IMR-90 (cell line): ENCODE measurements at regions not wholly inside any gene's neighbourhood (a gene's known extent, or its start where the extent isn't known, plus 50 kb on each side); places are given as distances from the start of the nearest gene placed in this dataset.

Source experiments
- ATAC-seq: fragments of 200-7000 bp; cut with Tn5 transposase; 2 replicates; pipeline ENCODE4 v1.9.1; 2020; ENCODE audit warnings: low read depth, mild to moderate bottlenecking, moderate library complexity
- BruUV-seq: library from RNA; stranded (reverse); fragments of 400-500 nt; replicated peaks from 2 replicates; lab custom pipeline; 2021; lab: Mats Ljungman, UMichigan
- CTCF ChIA-PET: fragments of 300-600 bp; formaldehyde crosslinking; extraction: SDS; loops from one replicate; lab custom pipeline; 2021; ENCODE audit warnings: antibody characterized with exemption; lab: Yijun Ruan, JAX
- POLR2A ChIA-PET: fragments of 300-600 bp; sonication (Branson Sonifier 250); formaldehyde crosslinking; loops from one replicate; lab custom pipeline; 2022; ENCODE audit warnings: antibody characterized with exemption; ENCODE audit not compliant: unreplicated experiment; lab: Charles Lee
- DNase-seq: peaks from one replicate; pipeline ENCODE4 v3.0.0; 2013
- H2AFZ ChIP-seq: replicated peaks from 2 replicates; pipeline ENCODE3; 2013; ENCODE audit warnings: low read length, mild to moderate bottlenecking; ENCODE audit not compliant: poor library complexity
- H2AK5ac ChIP-seq: 2 replicates; pipeline ENCODE4 v1.6.1; 2013; ENCODE audit warnings: low read depth, low read length, inconsistent platforms
- H2AK9ac ChIP-seq: replicated peaks from 2 replicates; pipeline ENCODE3; 2013; ENCODE audit warnings: mild to moderate bottlenecking, low read depth, low read length, moderate library complexity; ENCODE audit not compliant: poor library complexity
- H2BK120ac ChIP-seq: 2 replicates; pipeline ENCODE4 v1.6.1; 2013; ENCODE audit warnings: low read depth, low read length, inconsistent platforms
- H2BK15ac ChIP-seq: 3 replicates; pipeline ENCODE4 v1.6.1; 2013; ENCODE audit warnings: low read depth, low read length, inconsistent platforms
- H2BK20ac ChIP-seq: 2 replicates; pipeline ENCODE4 v1.6.1; 2013; ENCODE audit warnings: low read depth, mild to moderate bottlenecking, inconsistent platforms, low read length, moderate library complexity
- H2BK5ac ChIP-seq: 2 replicates; pipeline ENCODE4 v1.6.1; 2013; ENCODE audit warnings: mild to moderate bottlenecking, low read depth, low read length, inconsistent platforms; ENCODE audit not compliant: poor library complexity, severe bottlenecking
- H3K14ac ChIP-seq: replicated peaks from 2 replicates; pipeline ENCODE4 v1.6.1; 2013; ENCODE audit warnings: low read depth, low read length, inconsistent platforms
- H3K18ac ChIP-seq: 2 replicates; pipeline ENCODE4 v1.6.1; 2013; ENCODE audit warnings: low read depth, low read length, control low read depth
- H3K23ac ChIP-seq: 2 replicates; pipeline ENCODE4 v1.6.1; 2013; ENCODE audit warnings: low read depth, low read length, inconsistent platforms
- H3K27ac ChIP-seq: 2 replicates; pipeline ENCODE4 v1.5.1; 2013; ENCODE audit warnings: mild to moderate bottlenecking, control low read depth, low read length; ENCODE audit not compliant: insufficient read depth
- H3K27me3 ChIP-seq: 2 replicates; pipeline ENCODE4 v1.6.1; 2013; ENCODE audit warnings: low read length; ENCODE audit not compliant: control insufficient read depth, insufficient read depth
- H3K36me3 ChIP-seq: 2 replicates; pipeline ENCODE4 v1.6.1; 2013; ENCODE audit warnings: low read length, mixed read lengths; ENCODE audit not compliant: control insufficient read depth, insufficient read depth
- H3K4ac ChIP-seq: 2 replicates; pipeline ENCODE4 v1.6.1; 2013; ENCODE audit warnings: low read depth, low read length, inconsistent platforms
- H3K4me1 ChIP-seq: 2 replicates; pipeline ENCODE4 v1.6.1; 2013; ENCODE audit warnings: low read length, mixed read lengths; ENCODE audit not compliant: control insufficient read depth, insufficient read depth
- H3K4me2 ChIP-seq: 2 replicates; pipeline ENCODE4 v1.6.1; 2013; ENCODE audit warnings: low read depth, mild to moderate bottlenecking, control low read depth, low read length, moderate library complexity
- H3K4me3 ChIP-seq: 2 replicates; pipeline ENCODE4 v1.5.1; 2013; ENCODE audit warnings: low read depth, mild to moderate bottlenecking, control low read depth, low read length, moderate library complexity; ENCODE audit not compliant: insufficient read depth
- H3K56ac ChIP-seq: 2 replicates; pipeline ENCODE4 v1.6.1; 2013; ENCODE audit warnings: low read length, inconsistent platforms; ENCODE audit not compliant: insufficient read depth; ENCODE audit errors: extremely low read depth
- H3K79me1 ChIP-seq, 2 experiments: 2 replicates each; pipeline ENCODE4 v1.6.1; 2013; ENCODE audit warnings: low read length in 2 of 2, inconsistent platforms in 1 of 2, low read depth in 1 of 2
- H3K9ac ChIP-seq: 2 replicates; pipeline ENCODE4 v1.6.1; 2013; ENCODE audit warnings: low read depth, low read length, control low read depth
- H3K9me1 ChIP-seq: 2 replicates; pipeline ENCODE4 v1.6.1; 2013; ENCODE audit warnings: low read length, inconsistent platforms; ENCODE audit not compliant: insufficient read depth
- H3K9me3 ChIP-seq: 2 replicates; pipeline ENCODE4 v1.6.1; 2013; ENCODE audit warnings: low read length; ENCODE audit not compliant: control insufficient read depth, insufficient read depth
- H4K20me1 ChIP-seq: 2 replicates; pipeline ENCODE4 v1.6.1; 2013; ENCODE audit warnings: low read length, inconsistent platforms; ENCODE audit not compliant: insufficient read depth
- H4K5ac ChIP-seq: 2 replicates; pipeline ENCODE4 v1.6.1; 2013; ENCODE audit warnings: mild to moderate bottlenecking, low read depth, low read length, control low read depth
- H4K8ac ChIP-seq, 2 experiments: 2 replicates each; pipeline ENCODE4 v1.6.1; 2013; ENCODE audit warnings: low read depth in 2 of 2, low read length in 2 of 2, control low read depth in 1 of 2, inconsistent platforms in 1 of 2
- H4K91ac ChIP-seq: 2 replicates; pipeline ENCODE4 v1.6.1; 2013; ENCODE audit warnings: low read depth, low read length, inconsistent platforms; ENCODE audit not compliant: insufficient read depth
- BHLHE40 ChIP-seq: fragments of 150-350 bp; IDR thresholded peaks from 2 replicates; pipeline ENCODE4 v1.6.1; 2016; ENCODE audit warnings: mild to moderate bottlenecking, low read depth, low read length
- MAFK ChIP-seq: IDR thresholded peaks from 2 replicates; pipeline ENCODE4 v1.6.1; 2012; ENCODE audit warnings: low read depth, low read length, improper control_type of control experiment
- NFE2L2 ChIP-seq: fragments of 150-350 bp; IDR thresholded peaks from 2 replicates; pipeline ENCODE4 v1.6.1; 2016; ENCODE audit warnings: low read depth, mild to moderate bottlenecking, low read length
- SMC3 ChIP-seq: fragments of 150-350 bp; IDR thresholded peaks from 2 replicates; pipeline ENCODE4 v1.6.1; 2016; ENCODE audit warnings: low read depth, mild to moderate bottlenecking, antibody characterized with exemption, low read length, moderate library complexity
- WGBS, 2 experiments: methylation state at CpG; one replicate each; pipeline versions ENCODE4 v1.1.5 to v1.1.7; 2013; ENCODE audit warnings: missing lambda C conversion rate in 2 of 2; ENCODE audit not compliant: insufficient read length in 1 of 2; ENCODE audit errors: extremely low coverage in 2 of 2; 5-methylcytosine and 5-hydroxymethylcytosine counted together
- dilution Hi-C: fragments of 300-500 bp; cut with HindIII; formaldehyde crosslinking; loops from one replicate; pipeline ENCODE4 v1.14.3; 2018; ENCODE audit warnings: low sequenced_read_pairs; ENCODE audit not compliant: unreplicated experiment
- in situ Hi-C: fragments of 300-500 bp; cut with MboI; formaldehyde crosslinking; loops from 3 replicates; pipeline ENCODE4 v1.14.3; 2019; ENCODE audit warnings: low sequenced_read_pairs, inconsistent platforms, mixed read lengths
- intact Hi-C: fragments of 100-400 bp; cut with micrococcal nuclease; formaldehyde crosslinking; loops from 2 replicates; pipeline ENCODE4 v1.10.0; 2022
- TF ChIP-seq, protein P1 (sequence below): fragments of 150-350 bp; IDR thresholded peaks from 2 replicates; pipeline ENCODE4 v1.6.1; 2017; ENCODE audit warnings: mild to moderate bottlenecking, antibody characterized with exemption, low read length, low read depth

DNA sequence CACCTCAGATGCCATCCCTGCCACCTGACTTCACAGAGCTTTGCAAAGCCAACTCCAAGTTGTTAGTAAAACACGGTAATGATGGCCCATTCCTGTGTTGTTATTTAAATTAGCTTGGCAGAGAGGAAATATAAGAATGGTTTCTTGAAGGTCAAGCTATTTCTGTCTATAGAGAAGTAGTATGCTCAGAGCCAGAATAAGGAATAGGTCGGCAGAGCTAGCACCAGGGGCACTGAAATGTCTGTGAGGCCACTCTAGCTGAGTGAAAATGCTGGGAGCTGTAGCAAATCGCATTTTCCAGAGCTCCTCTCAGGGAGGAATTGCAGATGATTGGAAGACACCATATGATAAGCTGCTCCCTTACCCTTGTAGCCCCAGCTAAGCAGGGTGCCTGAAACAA is 615.4 kb upstream of the NR3C2 start:
- Histone ChIP-seq H2BK5ac (no peak overlapping the region), H3K79me1 (no peaks in the 10 kb centered on the region), H2AFZ (no peak overlapping the region), H3K9ac (no peak overlapping the region), H3K56ac (no peak overlapping the region), H3K4me2 (no peak overlapping the region), H3K23ac (no peak overlapping the region), H2BK20ac (no peak overlapping the region), H3K27ac (no peak overlapping the region), H2AK5ac (no peak overlapping the region), H2BK120ac (no peak overlapping the region), H3K36me3 (no peaks in the 10 kb centered on the region), H3K4ac (no peak overlapping the region), H3K27me3 (no peaks in the 10 kb centered on the region), H2AK9ac (no peak overlapping the region), H4K20me1 (no peaks in the 10 kb centered on the region), H4K8ac (no peak overlapping the region), H3K14ac (no peak overlapping the region), H4K91ac (no peak overlapping the region), H2BK15ac (no peak overlapping the region), H4K5ac (no peak overlapping the region), H3K4me1 (no peaks in the 10 kb centered on the region), H3K9me1 (no peaks in the 10 kb centered on the region), H3K9me3 (no peaks in the 10 kb centered on the region), H3K18ac (no peak overlapping the region), H3K4me3 (no peak overlapping the region)
- intact Hi-C loops (no loop called here), in situ Hi-C loops (no loop called here), dilution Hi-C loops (no loop called here)
- no peak for TF ChIP-seq SMC3
- TF ChIP-seq, protein P1, sequence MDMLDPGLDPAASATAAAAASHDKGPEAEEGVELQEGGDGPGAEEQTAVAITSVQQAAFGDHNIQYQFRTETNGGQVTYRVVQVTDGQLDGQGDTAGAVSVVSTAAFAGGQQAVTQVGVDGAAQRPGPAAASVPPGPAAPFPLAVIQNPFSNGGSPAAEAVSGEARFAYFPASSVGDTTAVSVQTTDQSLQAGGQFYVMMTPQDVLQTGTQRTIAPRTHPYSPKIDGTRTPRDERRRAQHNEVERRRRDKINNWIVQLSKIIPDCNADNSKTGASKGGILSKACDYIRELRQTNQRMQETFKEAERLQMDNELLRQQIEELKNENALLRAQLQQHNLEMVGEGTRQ: no peak
- no peak for TF ChIP-seq MAFK
- TF ChIP-seq NFE2L2: no peak
- no peak for TF ChIP-seq BHLHE40
- ChIA-PET CTCF (no interaction called here), POLR2A (no interaction called here)
- DNase-seq (no peak), ATAC-seq (no peak)
- WGBS, 2 experiments: no CpG with 5 or more reads among the region's 3 CpGs
- no TSS peak for BruUV-seq
